ENCODE measurements at regions not wholly inside any gene's neighbourhood (a gene's known extent, or its start where the extent isn't known, plus 50 kb on each side); places are given as distances from the start of the nearest gene placed in this dataset.

DNA sequence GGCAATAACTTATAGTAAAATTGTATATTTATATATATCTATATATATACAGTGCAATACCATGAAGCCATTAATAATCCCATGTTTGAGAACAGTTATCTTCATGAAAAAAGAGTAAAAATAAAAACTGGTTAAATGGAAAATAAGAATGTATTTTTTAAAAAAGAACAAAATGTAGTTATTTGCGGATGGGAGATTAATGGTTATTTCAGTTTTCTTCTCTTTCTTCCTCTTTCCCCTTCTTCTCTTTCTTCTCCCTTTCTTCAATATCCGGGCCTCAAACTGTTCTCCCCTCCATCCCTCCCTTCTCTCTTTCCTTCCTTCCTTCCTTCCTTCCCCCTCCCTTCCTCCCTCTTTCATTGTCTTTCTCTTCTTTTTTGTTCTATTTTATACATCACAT lies 1301.7 kb upstream of the IGFBP7 start:
- intact Hi-C loops (cut with micrococcal nuclease; ENCODE audit: unreplicated experiment) = no loop called here
- H3K4me3 Mint-ChIP-seq (ENCODE audit: unreplicated experiment) = no peak overlapping the region
- Histone ChIP-seq H3K27me3 (replicated peaks; ENCODE audit: control insufficient read depth, insufficient read depth, low read length) (no peaks in the 10 kb centered on the region), H3K4me3 (ENCODE audit: low read depth, low read length) (no peak overlapping the region), H3K9me3 (no peaks in the 10 kb centered on the region), H3K36me3 (ENCODE audit: control insufficient read depth, insufficient read depth, low read length) (no peaks in the 10 kb centered on the region), H3K4me1 (no peaks in the 10 kb centered on the region)
- no peak for DNase-seq
- no peaks in the 10 kb centered on the region for H3K36me3 Mint-ChIP-seq (ENCODE audit: insufficient read depth, unreplicated experiment)
- H3K27ac Mint-ChIP-seq (ENCODE audit: unreplicated experiment) = no peak overlapping the region
- peaks cover 2% of the 10 kb centered on the region for H3K27me3 Mint-ChIP-seq (ENCODE audit: insufficient read depth, unreplicated experiment)
- no peaks in the 10 kb centered on the region for H3K4me1 Mint-ChIP-seq (ENCODE audit: low read depth, unreplicated experiment)
- BruUV-seq (replicated peaks) = no TSS peak
- TF ChIP-seq, protein P1, sequence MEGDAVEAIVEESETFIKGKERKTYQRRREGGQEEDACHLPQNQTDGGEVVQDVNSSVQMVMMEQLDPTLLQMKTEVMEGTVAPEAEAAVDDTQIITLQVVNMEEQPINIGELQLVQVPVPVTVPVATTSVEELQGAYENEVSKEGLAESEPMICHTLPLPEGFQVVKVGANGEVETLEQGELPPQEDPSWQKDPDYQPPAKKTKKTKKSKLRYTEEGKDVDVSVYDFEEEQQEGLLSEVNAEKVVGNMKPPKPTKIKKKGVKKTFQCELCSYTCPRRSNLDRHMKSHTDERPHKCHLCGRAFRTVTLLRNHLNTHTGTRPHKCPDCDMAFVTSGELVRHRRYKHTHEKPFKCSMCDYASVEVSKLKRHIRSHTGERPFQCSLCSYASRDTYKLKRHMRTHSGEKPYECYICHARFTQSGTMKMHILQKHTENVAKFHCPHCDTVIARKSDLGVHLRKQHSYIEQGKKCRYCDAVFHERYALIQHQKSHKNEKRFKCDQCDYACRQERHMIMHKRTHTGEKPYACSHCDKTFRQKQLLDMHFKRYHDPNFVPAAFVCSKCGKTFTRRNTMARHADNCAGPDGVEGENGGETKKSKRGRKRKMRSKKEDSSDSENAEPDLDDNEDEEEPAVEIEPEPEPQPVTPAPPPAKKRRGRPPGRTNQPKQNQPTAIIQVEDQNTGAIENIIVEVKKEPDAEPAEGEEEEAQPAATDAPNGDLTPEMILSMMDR (IDR thresholded peaks at IDR 0.05; ENCODE audit: insufficient read depth in 1 of 2, low read depth in 1 of 2, low read length in 1 of 2, severe bottlenecking in 1 of 2, unreplicated experiment in 1 of 2) = no peak
- ChIA-PET POLR2A (no interaction called here), CTCF (no interaction called here)
- no peaks in the 10 kb centered on the region for H3K9me3 Mint-ChIP-seq (ENCODE audit: unreplicated experiment)

DNA sequence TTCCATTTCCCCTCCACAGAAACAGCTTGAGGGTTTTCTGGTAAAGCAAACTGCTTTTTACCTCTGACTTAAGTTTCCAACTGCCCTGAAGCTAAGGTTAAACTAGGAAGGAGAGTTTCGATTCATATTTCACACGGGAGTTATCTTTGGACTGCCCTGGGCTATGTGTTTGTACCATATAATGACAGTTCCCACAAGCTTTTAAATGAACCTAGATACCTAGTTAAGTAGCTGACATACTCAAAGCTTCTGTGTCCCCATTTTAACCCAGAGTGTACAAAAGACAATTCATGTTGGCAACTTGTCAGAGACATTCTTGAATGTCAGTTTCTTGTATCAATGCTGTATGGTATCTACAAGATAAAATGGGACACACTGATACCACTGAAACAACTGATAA lies 1296.6 kb upstream of the IGFBP7 start:
- intact Hi-C loops (cut with micrococcal nuclease; ENCODE audit: unreplicated experiment) = no loop called here
- H3K4me3 ChIP-seq (ENCODE audit: low read depth, low read length) = no peak overlapping the region
- Mint-ChIP-seq H3K27me3 (ENCODE audit: insufficient read depth, unreplicated experiment) (no peaks in the 10 kb centered on the region), H3K9me3 (ENCODE audit: unreplicated experiment) (peaks cover 10% of the 10 kb centered on the region), H3K4me1 (ENCODE audit: low read depth, unreplicated experiment) (no peaks in the 10 kb centered on the region), H3K4me3 (ENCODE audit: unreplicated experiment) (no peak overlapping the region), H3K27ac (ENCODE audit: unreplicated experiment) (no peak overlapping the region), H3K36me3 (ENCODE audit: insufficient read depth, unreplicated experiment) (no peaks in the 10 kb centered on the region)
- H3K36me3 ChIP-seq (ENCODE audit: control insufficient read depth, insufficient read depth, low read length) = no peaks in the 10 kb centered on the region
- TF ChIP-seq, protein P1 (IDR thresholded peaks at IDR 0.05; ENCODE audit: insufficient read depth in 1 of 2, low read depth in 1 of 2, low read length in 1 of 2, severe bottlenecking in 1 of 2, unreplicated experiment in 1 of 2) = no peak
- ChIA-PET CTCF (interaction anchor here (0.6 kb wide), 1 partner anchor 1055 kb away, joined by 3 read pairs; no protein-coding TSS in a partner anchor), POLR2A (no interaction called here)
- no peak for DNase-seq
- no peaks in the 10 kb centered on the region for H3K27me3 ChIP-seq (replicated peaks; ENCODE audit: control insufficient read depth, insufficient read depth, low read length)
- BruUV-seq (replicated peaks) = no TSS peak
- H3K9me3 ChIP-seq = no peaks in the 10 kb centered on the region
- H3K4me1 ChIP-seq = no peaks in the 10 kb centered on the region

GRCh38 chr4:58368221-58368620 lies 1258.0 kb upstream of the IGFBP7 start:
- Mint-ChIP-seq H3K4me3 (ENCODE audit: unreplicated experiment) (no peak overlapping the region), H3K27me3 (ENCODE audit: insufficient read depth, unreplicated experiment) (no peaks in the 10 kb centered on the region), H3K36me3 (ENCODE audit: insufficient read depth, unreplicated experiment) (no peaks in the 10 kb centered on the region), H3K9me3 (ENCODE audit: unreplicated experiment) (no peaks in the 10 kb centered on the region), H3K4me1 (ENCODE audit: low read depth, unreplicated experiment) (no peaks in the 10 kb centered on the region), H3K27ac (ENCODE audit: unreplicated experiment) (no peak overlapping the region)
- intact Hi-C loops (cut with micrococcal nuclease; ENCODE audit: unreplicated experiment) = no loop called here
- H3K9me3 ChIP-seq = no peaks in the 10 kb centered on the region
- TF ChIP-seq, protein P1 (IDR thresholded peaks at IDR 0.05; ENCODE audit: insufficient read depth in 1 of 2, low read depth in 1 of 2, low read length in 1 of 2, severe bottlenecking in 1 of 2, unreplicated experiment in 1 of 2) = no peak
- H3K4me1 ChIP-seq = no peaks in the 10 kb centered on the region
- no peak overlapping the region for H3K4me3 ChIP-seq (ENCODE audit: low read depth, low read length)
- no peak for DNase-seq
- CTCF ChIA-PET = no interaction called here
- no TSS peak for BruUV-seq (replicated peaks)
- H3K36me3 ChIP-seq (ENCODE audit: control insufficient read depth, insufficient read depth, low read length) = no peaks in the 10 kb centered on the region
- POLR2A ChIA-PET = no interaction called here
- no peaks in the 10 kb centered on the region for H3K27me3 ChIP-seq (replicated peaks; ENCODE audit: control insufficient read depth, insufficient read depth, low read length)

All from Caco-2 (cell line).